ENCODE measurements at regions not wholly inside any gene's neighbourhood (a gene's known extent, or its start where the extent isn't known, plus 50 kb on each side); places are given as distances from the start of the nearest gene placed in this dataset.

- Histone ChIP-seq H3K36me3 (ENCODE audit: control insufficient read depth, insufficient read depth, low read length) (no peaks in the 10 kb centered on the region), H3K4me3 (no peak overlapping the region), H3K4me2 (ENCODE audit: insufficient read depth, low read length) (no peak overlapping the region), H2AFZ (ENCODE audit: low read depth, low read length) (no peak overlapping the region), H3K4me1 (replicated peaks in 1 of 2; ENCODE audit: control insufficient read depth in 2 of 2, insufficient read depth in 2 of 2, low read length in 2 of 2) (no peaks in the 10 kb centered on the region), H4K20me1 (replicated peaks; ENCODE audit: control insufficient read depth, insufficient read depth, low read length) (no peaks in the 10 kb centered on the region), H3K79me2 (ENCODE audit: control insufficient read depth, insufficient read depth, low read length) (no peaks in the 10 kb centered on the region), H3K9ac (ENCODE audit: insufficient read depth in 1 of 2, low read depth in 2 of 2, low read length in 2 of 2) (no peak overlapping the region), H3K9me1 (ENCODE audit: control insufficient read depth, insufficient read depth, low read length) (no peaks in the 10 kb centered on the region), H3K27me3 (ENCODE audit: control insufficient read depth in 2 of 2, insufficient read depth in 2 of 2, low read length in 2 of 2) (no peaks in the 10 kb centered on the region), H3K9me3 (replicated peaks; ENCODE audit: control insufficient read depth, insufficient read depth, low read depth, low read length) (no peaks in the 10 kb centered on the region), H3K27ac (ENCODE audit: extremely low read depth, low read depth, low read length) (no peak overlapping the region)
- CTCF ChIA-PET (ENCODE audit: low intra/inter-chr PET ratio), result no interaction called here
- TF ChIP-seq CREM (IDR thresholded peaks at IDR 0.05; ENCODE audit: low read depth), result no peak
- no peak for TF ChIP-seq TCF15 (CRISPR knock-in tag; IDR thresholded peaks at IDR 0.05)
- no peak for TF ChIP-seq PTRF (tag; IDR thresholded peaks at IDR 0.05)
- TF ChIP-seq ZSCAN32 (CRISPR knock-in tag; IDR thresholded peaks at IDR 0.05), result no peak
- TF ChIP-seq IRF2 (CRISPR knock-in tag; IDR thresholded peaks at IDR 0.05), result no peak
- no peak for TF ChIP-seq SMARCA5 (IDR thresholded peaks at IDR 0.05)
- ATAC-seq (no peak), FAIRE-seq (no peak), DNase-seq (ENCODE audit: extremely low read depth in 1 of 4, low spot score in 3 of 4) (no peak)
- 0% methylated on average over 1 of the region's 1 CpG for WGBS (ENCODE audit: insufficient coverage, low coverage, missing lambda C conversion rate)
- in situ Hi-C loops (cut with MboI), result no loop called here
- no TSS peak for BruUV-seq (replicated peaks)
- POLR2A ChIA-PET, result no interaction called here
- intact Hi-C loops (cut with micrococcal nuclease), result no loop called here
These were observed 139.9 kb upstream of the PIEZO2 start for GRCh38 chr18:11289248-11289647.

GRCh38 chr18:11288401-11288800 lies 139.0 kb upstream of the PIEZO2 start:
- H4K20me1 ChIP-seq (replicated peaks; ENCODE audit: control insufficient read depth, insufficient read depth, low read length), result no peaks in the 10 kb centered on the region
- CTCF ChIA-PET (ENCODE audit: low intra/inter-chr PET ratio), result no interaction called here
- H3K4me3 ChIP-seq, result no peak overlapping the region
- 0% methylated on average over 1 of the region's 1 CpG for WGBS (ENCODE audit: insufficient coverage, low coverage, missing lambda C conversion rate)
- H3K4me2 ChIP-seq (ENCODE audit: insufficient read depth, low read length), result no peak overlapping the region
- H2AFZ ChIP-seq (ENCODE audit: low read depth, low read length), result no peak overlapping the region
- intact Hi-C loops (cut with micrococcal nuclease), result no loop called here
- ATAC-seq, result no peak
- BruUV-seq (replicated peaks), result no TSS peak
- no peaks in the 10 kb centered on the region for H3K27me3 ChIP-seq (ENCODE audit: control insufficient read depth in 2 of 2, insufficient read depth in 2 of 2, low read length in 2 of 2)
- no peak for DNase-seq (ENCODE audit: extremely low read depth in 1 of 4, low spot score in 3 of 4)
- no peak for FAIRE-seq
- no peak overlapping the region for H3K27ac ChIP-seq (ENCODE audit: extremely low read depth, low read depth, low read length)
- H3K4me1 ChIP-seq (replicated peaks in 1 of 2; ENCODE audit: control insufficient read depth in 2 of 2, insufficient read depth in 2 of 2, low read length in 2 of 2), result no peaks in the 10 kb centered on the region
- in situ Hi-C loops (cut with MboI), result no loop called here
- H3K9ac ChIP-seq (ENCODE audit: insufficient read depth in 1 of 2, low read depth in 2 of 2, low read length in 2 of 2), result no peak overlapping the region
- POLR2A ChIA-PET, result no interaction called here
- H3K9me3 ChIP-seq (replicated peaks; ENCODE audit: control insufficient read depth, insufficient read depth, low read depth, low read length), result no peaks in the 10 kb centered on the region
- no peaks in the 10 kb centered on the region for H3K36me3 ChIP-seq (ENCODE audit: control insufficient read depth, insufficient read depth, low read length)
- no peaks in the 10 kb centered on the region for H3K79me2 ChIP-seq (ENCODE audit: control insufficient read depth, insufficient read depth, low read length)
- H3K9me1 ChIP-seq (ENCODE audit: control insufficient read depth, insufficient read depth, low read length), result no peaks in the 10 kb centered on the region
- no peak for TF ChIP-seq PCBP1 (IDR thresholded peaks at IDR 0.05; ENCODE audit: low read depth, low read length, poor library complexity, severe bottlenecking)
- no peak for TF ChIP-seq ZNF445 (CRISPR knock-in tag; IDR thresholded peaks at IDR 0.05; ENCODE audit: low read depth)
- no peak for TF ChIP-seq ZNF695 (CRISPR knock-in tag; IDR thresholded peaks at IDR 0.05)
- TF ChIP-seq FIP1L1 (IDR thresholded peaks at IDR 0.05; ENCODE audit: low read depth, low read length, poor library complexity, severe bottlenecking), result no peak
- TF ChIP-seq GATAD2B (IDR thresholded peaks at IDR 0.05; ENCODE audit: borderline replicate concordance), result no peak
- no peak for TF ChIP-seq TCF7L2 (IDR thresholded peaks at IDR 0.05; ENCODE audit: low read depth, low read length)
- no peak for TF ChIP-seq NR2C1 (IDR thresholded peaks at IDR 0.05)
- TF ChIP-seq NR2C1 (tag; IDR thresholded peaks at IDR 0.05), result no peak
- no peak for TF ChIP-seq MAZ (CRISPR knock-in tag; conservative IDR thresholded peaks at IDR 0.05 in 1 of 2, IDR thresholded peaks at IDR 0.05 in 1 of 2)
- no peak for TF ChIP-seq E2F5 (CRISPR knock-in tag; IDR thresholded peaks at IDR 0.05)
- TF ChIP-seq MEF2D (tag; conservative IDR thresholded peaks at IDR 0.05; ENCODE audit: low read depth), result no peak
- TF ChIP-seq NR2C2 (CRISPR knock-in tag; IDR thresholded peaks at IDR 0.05), result no peak
- TF ChIP-seq NR2C2 (tag; IDR thresholded peaks at IDR 0.05), result no peak
- no peak for TF ChIP-seq DIDO1 (tag; IDR thresholded peaks at IDR 0.05; ENCODE audit: low read depth)

Data from K562 (cell line).